ENCODE measurements at regions not wholly inside any gene's neighbourhood (a gene's known extent, or its start where the extent isn't known, plus 50 kb on each side); places are given as distances from the start of the nearest gene placed in this dataset.

DNA sequence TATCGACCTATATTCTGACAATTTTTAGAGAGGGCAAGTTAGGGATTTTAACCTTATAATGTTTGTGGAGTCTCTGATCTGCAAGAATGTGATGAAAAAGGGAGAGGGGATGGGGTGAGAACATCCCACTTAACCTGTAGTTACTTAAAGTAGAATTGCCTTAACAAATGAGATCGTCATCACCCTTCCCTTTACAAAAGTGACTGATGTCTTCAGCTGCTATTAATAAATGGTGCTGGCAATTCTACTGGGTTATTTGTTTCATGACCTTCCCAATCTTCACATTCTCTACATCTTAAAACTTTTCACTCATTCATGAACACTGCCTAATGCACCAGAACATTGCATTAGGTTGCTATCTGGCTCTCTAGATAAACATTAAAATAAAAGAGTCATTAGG, 873.4 kb upstream of the LCORL start:
- TF ChIP-seq, protein P1, sequence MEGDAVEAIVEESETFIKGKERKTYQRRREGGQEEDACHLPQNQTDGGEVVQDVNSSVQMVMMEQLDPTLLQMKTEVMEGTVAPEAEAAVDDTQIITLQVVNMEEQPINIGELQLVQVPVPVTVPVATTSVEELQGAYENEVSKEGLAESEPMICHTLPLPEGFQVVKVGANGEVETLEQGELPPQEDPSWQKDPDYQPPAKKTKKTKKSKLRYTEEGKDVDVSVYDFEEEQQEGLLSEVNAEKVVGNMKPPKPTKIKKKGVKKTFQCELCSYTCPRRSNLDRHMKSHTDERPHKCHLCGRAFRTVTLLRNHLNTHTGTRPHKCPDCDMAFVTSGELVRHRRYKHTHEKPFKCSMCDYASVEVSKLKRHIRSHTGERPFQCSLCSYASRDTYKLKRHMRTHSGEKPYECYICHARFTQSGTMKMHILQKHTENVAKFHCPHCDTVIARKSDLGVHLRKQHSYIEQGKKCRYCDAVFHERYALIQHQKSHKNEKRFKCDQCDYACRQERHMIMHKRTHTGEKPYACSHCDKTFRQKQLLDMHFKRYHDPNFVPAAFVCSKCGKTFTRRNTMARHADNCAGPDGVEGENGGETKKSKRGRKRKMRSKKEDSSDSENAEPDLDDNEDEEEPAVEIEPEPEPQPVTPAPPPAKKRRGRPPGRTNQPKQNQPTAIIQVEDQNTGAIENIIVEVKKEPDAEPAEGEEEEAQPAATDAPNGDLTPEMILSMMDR (IDR thresholded peaks at IDR 0.05; ENCODE audit: insufficient read depth, low read length, poor library complexity, severe bottlenecking), result no peak
- no peak for TF ChIP-seq EZH2phosphoT487 (conservative IDR thresholded peaks at IDR 0.05; ENCODE audit: low read length)

Data from SU-DHL-6 (cell line).